ENCODE measurements at regions not wholly inside any gene's neighbourhood (a gene's known extent, or its start where the extent isn't known, plus 50 kb on each side); places are given as distances from the start of the nearest gene placed in this dataset.

DNA sequence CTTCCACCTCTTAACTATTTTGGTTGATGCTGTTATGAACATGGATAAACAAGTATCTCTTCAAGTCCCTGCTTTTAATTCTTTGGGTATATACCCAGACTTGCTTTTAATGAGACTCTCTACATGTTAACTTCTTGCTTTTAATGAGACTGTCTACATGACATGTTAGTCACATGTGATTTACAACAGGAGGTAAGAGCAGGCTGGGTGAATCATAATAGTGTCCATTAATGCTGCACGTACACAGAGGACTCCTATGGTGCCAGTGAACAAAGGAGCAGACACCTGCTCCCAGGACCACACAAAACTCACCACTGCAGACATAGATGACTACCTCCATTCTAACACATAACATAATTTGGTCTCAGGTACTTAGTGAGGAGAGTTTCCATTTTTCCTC lies 273.4 kb upstream of the NSMCE3 start:
- intact Hi-C loops (cut with DNase I) = no loop called here

DNA sequence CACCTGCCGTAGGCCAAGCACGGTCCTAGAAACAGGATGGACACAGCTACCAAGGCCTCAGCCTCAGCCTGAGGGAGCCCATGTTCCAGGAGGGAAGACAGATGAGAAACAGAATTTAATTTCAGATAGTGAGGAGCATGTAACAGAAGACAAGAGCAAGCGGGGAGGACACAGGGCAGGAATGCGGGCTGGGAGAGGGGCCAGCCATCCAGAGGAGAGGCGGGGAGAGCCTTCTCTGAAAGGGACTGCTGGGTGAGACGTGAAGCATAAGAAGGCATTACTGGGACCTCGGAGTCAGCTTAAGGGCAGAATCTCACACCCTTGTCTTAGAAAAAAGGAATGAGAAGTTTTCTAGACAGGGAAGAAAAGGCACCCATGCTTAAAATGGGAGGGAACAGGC lies 271.7 kb upstream of the NSMCE3 start:
- no peak for TF ChIP-seq EP300 (IDR thresholded peaks at IDR 0.05)
- TF ChIP-seq POLR2A (IDR thresholded peaks at IDR 0.05) = no peak
- TF ChIP-seq, protein P1, sequence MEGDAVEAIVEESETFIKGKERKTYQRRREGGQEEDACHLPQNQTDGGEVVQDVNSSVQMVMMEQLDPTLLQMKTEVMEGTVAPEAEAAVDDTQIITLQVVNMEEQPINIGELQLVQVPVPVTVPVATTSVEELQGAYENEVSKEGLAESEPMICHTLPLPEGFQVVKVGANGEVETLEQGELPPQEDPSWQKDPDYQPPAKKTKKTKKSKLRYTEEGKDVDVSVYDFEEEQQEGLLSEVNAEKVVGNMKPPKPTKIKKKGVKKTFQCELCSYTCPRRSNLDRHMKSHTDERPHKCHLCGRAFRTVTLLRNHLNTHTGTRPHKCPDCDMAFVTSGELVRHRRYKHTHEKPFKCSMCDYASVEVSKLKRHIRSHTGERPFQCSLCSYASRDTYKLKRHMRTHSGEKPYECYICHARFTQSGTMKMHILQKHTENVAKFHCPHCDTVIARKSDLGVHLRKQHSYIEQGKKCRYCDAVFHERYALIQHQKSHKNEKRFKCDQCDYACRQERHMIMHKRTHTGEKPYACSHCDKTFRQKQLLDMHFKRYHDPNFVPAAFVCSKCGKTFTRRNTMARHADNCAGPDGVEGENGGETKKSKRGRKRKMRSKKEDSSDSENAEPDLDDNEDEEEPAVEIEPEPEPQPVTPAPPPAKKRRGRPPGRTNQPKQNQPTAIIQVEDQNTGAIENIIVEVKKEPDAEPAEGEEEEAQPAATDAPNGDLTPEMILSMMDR (IDR thresholded peaks at IDR 0.05) = no peak
- 46 to 50% (median 49%) methylated on average over 7 of the region's 7 CpGs for WGBS, 3 donors
- no peaks in the 10 kb centered on the region for H3K27me3 ChIP-seq
- no peaks in the 10 kb centered on the region for H3K4me1 ChIP-seq (ENCODE audit: insufficient read depth)
- no peak overlapping the region for H3K4me3 ChIP-seq
- no peaks in the 10 kb centered on the region for H3K36me3 ChIP-seq
- no peak overlapping the region for H3K27ac ChIP-seq
- no peak for DNase-seq
- H3K9me3 ChIP-seq = peaks cover 0 to 4% of the 10 kb centered on the region in 2 donors
- intact Hi-C loops (cut with DNase I) = no loop called here

More for the DNA sequence above, 273.4 kb upstream of the NSMCE3 start:
- Histone ChIP-seq H3K27ac (no peak overlapping the region), H3K9me3 (peaks cover 0 to 4% of the 10 kb centered on the region in 2 donors), H3K4me1 (ENCODE audit: insufficient read depth) (no peaks in the 10 kb centered on the region), H3K4me3 (no peak overlapping the region), H3K36me3 (no peaks in the 10 kb centered on the region), H3K27me3 (no peaks in the 10 kb centered on the region)
- 66 to 73% (median 70%) methylated on average over 1 of the region's 1 CpG for WGBS, 3 donors
- TF ChIP-seq EP300 (IDR thresholded peaks at IDR 0.05) (no peak), POLR2A (IDR thresholded peaks at IDR 0.05) (no peak)
- TF ChIP-seq, protein P1 (IDR thresholded peaks at IDR 0.05) = no peak
- no peak for DNase-seq

DNA sequence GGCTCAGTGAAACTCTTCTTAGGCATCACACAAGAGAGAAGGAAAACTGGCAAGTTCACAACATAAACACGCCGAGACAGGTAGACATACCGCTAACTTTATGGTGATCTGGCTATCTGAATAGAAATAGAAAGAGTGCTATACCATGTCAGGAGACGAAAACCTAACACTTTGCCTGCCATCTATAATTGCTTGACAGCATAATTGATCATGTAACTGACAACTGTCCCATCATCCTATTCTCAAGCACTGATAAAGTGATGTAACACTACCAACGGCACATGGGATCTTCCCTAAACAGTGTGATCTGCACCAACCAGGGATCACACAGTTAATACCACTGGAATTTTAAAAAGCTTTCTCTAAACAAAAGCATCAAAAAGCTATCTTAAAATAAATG lies 270.9 kb upstream of the NSMCE3 start:
- Histone ChIP-seq H3K9me3 (peaks cover 0 to 4% of the 10 kb centered on the region in 2 donors), H3K36me3 (no peaks in the 10 kb centered on the region), H3K4me3 (no peak overlapping the region), H3K27me3 (no peaks in the 10 kb centered on the region), H3K4me1 (ENCODE audit: insufficient read depth) (no peaks in the 10 kb centered on the region), H3K27ac (no peak overlapping the region)
- TF ChIP-seq POLR2A (IDR thresholded peaks at IDR 0.05) = no peak
- TF ChIP-seq EP300 (IDR thresholded peaks at IDR 0.05) = no peak
- TF ChIP-seq, protein P1 (IDR thresholded peaks at IDR 0.05) = no peak
- no peak for DNase-seq
- 83 to 92% (median 89%) methylated on average over 5 of the region's 5 CpGs for WGBS, 3 donors
- intact Hi-C loops (cut with DNase I) = no loop called here

DNA sequence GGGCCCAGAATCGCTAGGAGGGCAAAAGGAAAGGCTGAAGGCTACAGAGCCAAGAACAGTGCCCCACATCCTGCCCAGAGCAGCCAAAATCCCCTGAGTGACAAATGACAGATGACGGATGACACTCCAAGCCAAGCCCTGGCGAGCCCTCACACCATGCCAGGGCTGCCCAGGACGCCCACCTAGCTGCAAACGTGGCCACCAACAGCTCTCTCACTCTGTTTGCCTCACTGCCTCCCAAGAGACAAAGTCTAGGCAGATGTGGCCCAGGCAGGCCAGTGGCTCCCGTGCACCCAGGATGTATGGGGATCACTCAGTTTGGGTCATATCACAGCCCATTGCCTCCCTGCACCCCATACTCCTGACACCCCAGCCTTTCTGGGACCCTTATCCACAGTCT lies 270.1 kb upstream of the NSMCE3 start:
- Histone ChIP-seq H3K27ac (no peak overlapping the region), H3K4me3 (no peak overlapping the region), H3K36me3 (no peaks in the 10 kb centered on the region), H3K4me1 (ENCODE audit: insufficient read depth) (no peaks in the 10 kb centered on the region), H3K9me3 (peaks cover 0 to 3% of the 10 kb centered on the region in 2 donors), H3K27me3 (no peaks in the 10 kb centered on the region)
- DNase-seq = no peak
- 85 to 93% (median 91%) methylated on average over 6 of the region's 6 CpGs for WGBS, 3 donors
- intact Hi-C loops (cut with DNase I) = no loop called here
- TF ChIP-seq EP300 (IDR thresholded peaks at IDR 0.05) (no peak), POLR2A (IDR thresholded peaks at IDR 0.05) (no peak)
- TF ChIP-seq, protein P1 (IDR thresholded peaks at IDR 0.05) = no peak

Data from ovary (tissue), 7 donors.